SU-DHL-6 (cell line): ENCODE measurements at regions not wholly inside any gene's neighbourhood (a gene's known extent, or its start where the extent isn't known, plus 50 kb on each side); places are given as distances from the start of the nearest gene placed in this dataset.
"Not testable (repeated sequence)": the region's sequence is repeated elsewhere in the genome, so short reads cannot be mapped to it uniquely, and the experiment has no call there.

Experiments
- H2AFZ ChIP-seq: fragments of 200-600 bp; sonication (generic); 2 replicates; pipeline ENCODE4 v1.6.1; 2014; ENCODE audit warnings: low read depth, mild to moderate bottlenecking, moderate library complexity, mixed read lengths, antibody characterized with exemption, low read length; ENCODE audit not compliant: severe bottlenecking
- H3F3A ChIP-seq: fragments of 200-600 bp; shearing (Covaris generic); 2 replicates; pipeline ENCODE4 v1.6.0; 2016; ENCODE audit warnings: antibody characterized with exemption, mild to moderate bottlenecking; ENCODE audit not compliant: insufficient read depth
- H3K27ac ChIP-seq: fragments of 200-600 bp; sonication (generic); 2 replicates; pipeline ENCODE4 v1.5.1; 2016; ENCODE audit warnings: low read depth, mild to moderate bottlenecking, low read length, moderate library complexity, mixed read lengths
- H3K27me3 ChIP-seq: fragments of 200-600 bp; sonication (generic), shearing (Covaris generic); 2 replicates; pipeline ENCODE4 v1.6.0; 2014; ENCODE audit warnings: mild to moderate bottlenecking, low read length
- H3K36me3 ChIP-seq: fragments of 200-600 bp; sonication (generic); 2 replicates; pipeline ENCODE4 v1.6.1; 2014; ENCODE audit warnings: mild to moderate bottlenecking, low read length, mixed read lengths
- H3K4me2 ChIP-seq: fragments of 300-600, 200-600 bp; shearing (Covaris generic), sonication (generic); 2 replicates; pipeline ENCODE4 v1.6.0; 2014; ENCODE audit warnings: low read length, low read depth, mild to moderate bottlenecking; ENCODE audit not compliant: poor library complexity, severe bottlenecking
- H3K4me3 ChIP-seq: fragments of 200-600 bp; sonication (generic); 2 replicates; pipeline ENCODE4 v1.5.1; 2014; ENCODE audit warnings: antibody characterized with exemption, low read length, mild to moderate bottlenecking, mixed read lengths; ENCODE audit not compliant: insufficient read depth, poor library complexity, severe bottlenecking
- H3K79me2 ChIP-seq: fragments of 200-600 bp; sonication (generic); 2 replicates; pipeline ENCODE4 v1.6.1; 2014; ENCODE audit warnings: mild to moderate bottlenecking, low read length, moderate library complexity; ENCODE audit not compliant: insufficient read depth
- H3K9ac ChIP-seq: fragments of 200-600 bp; sonication (generic); 2 replicates; pipeline ENCODE4 v1.7.0; 2014; ENCODE audit warnings: mild to moderate bottlenecking, low read length
- H3K9me2 ChIP-seq: fragments of 200-600 bp; sonication (generic); replicated peaks from 2 replicates; pipeline ENCODE4 v1.6.1; 2014; ENCODE audit warnings: low read length; ENCODE audit not compliant: insufficient read depth
- H3K9me3 ChIP-seq: fragments of 200-600 bp; sonication (generic); 2 replicates; pipeline ENCODE4 v1.6.1; 2014; ENCODE audit warnings: low read length, mixed read lengths; ENCODE audit not compliant: insufficient read depth
- H4K20me1 ChIP-seq: fragments of 200-600 bp; sonication (generic); 2 replicates; pipeline ENCODE4 v1.6.1; 2014; ENCODE audit warnings: low read depth, mild to moderate bottlenecking, antibody characterized with exemption, low read length, moderate library complexity, mixed read lengths
- EZH2phosphoT487 ChIP-seq: fragments of 200-600 bp; sonication (generic), shearing (Covaris generic); conservative IDR thresholded peaks from 2 replicates; pipeline ENCODE4 v1.6.1; 2018; ENCODE audit warnings: mild to moderate bottlenecking, antibody characterized with exemption, low read length, moderate library complexity, mixed read lengths
- TF ChIP-seq, protein P1 (sequence below): fragments of 200-600 bp; sonication (generic); IDR thresholded peaks from one replicate; pipeline ENCODE4 v1.5.1; 2017; ENCODE audit warnings: antibody characterized with exemption, mild to moderate bottlenecking, low read length, moderate library complexity; ENCODE audit not compliant: insufficient read depth, poor library complexity, severe bottlenecking

DNA sequence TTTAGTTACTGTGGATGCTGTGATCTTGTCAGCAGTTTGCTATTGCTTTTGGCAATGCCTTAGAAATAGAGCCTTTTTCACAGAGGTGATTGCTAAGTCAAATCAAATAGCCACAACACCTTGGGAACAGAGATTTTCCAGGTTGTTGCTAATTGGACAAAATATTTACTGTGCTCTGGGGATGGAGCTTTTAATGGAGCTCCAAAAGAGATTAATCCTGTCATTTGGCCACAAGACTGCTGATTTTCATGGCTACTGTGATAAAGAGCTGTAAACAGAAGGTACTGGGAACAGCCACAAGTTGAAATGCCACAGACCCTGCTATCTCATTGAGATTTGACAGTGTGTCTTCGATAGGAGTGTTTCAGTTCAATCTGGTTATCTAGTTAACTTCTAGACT is 1715.2 kb upstream of the ADGRL3 start:
- no peaks in the 10 kb centered on the region for H3K79me2 ChIP-seq
- H3K4me3 ChIP-seq = no peak overlapping the region
- H3K27ac ChIP-seq = no peak overlapping the region
- no peak overlapping the region for H3K4me2 ChIP-seq
- H3K9me2 ChIP-seq = no peaks in the 10 kb centered on the region
- H3K9me3 ChIP-seq = no peaks in the 10 kb centered on the region
- H2AFZ ChIP-seq = peak overlapping the region; percentile 48
- H3K36me3 ChIP-seq = no peaks in the 10 kb centered on the region
- H3F3A ChIP-seq = no peaks in the 10 kb centered on the region
- TF ChIP-seq, protein P1, sequence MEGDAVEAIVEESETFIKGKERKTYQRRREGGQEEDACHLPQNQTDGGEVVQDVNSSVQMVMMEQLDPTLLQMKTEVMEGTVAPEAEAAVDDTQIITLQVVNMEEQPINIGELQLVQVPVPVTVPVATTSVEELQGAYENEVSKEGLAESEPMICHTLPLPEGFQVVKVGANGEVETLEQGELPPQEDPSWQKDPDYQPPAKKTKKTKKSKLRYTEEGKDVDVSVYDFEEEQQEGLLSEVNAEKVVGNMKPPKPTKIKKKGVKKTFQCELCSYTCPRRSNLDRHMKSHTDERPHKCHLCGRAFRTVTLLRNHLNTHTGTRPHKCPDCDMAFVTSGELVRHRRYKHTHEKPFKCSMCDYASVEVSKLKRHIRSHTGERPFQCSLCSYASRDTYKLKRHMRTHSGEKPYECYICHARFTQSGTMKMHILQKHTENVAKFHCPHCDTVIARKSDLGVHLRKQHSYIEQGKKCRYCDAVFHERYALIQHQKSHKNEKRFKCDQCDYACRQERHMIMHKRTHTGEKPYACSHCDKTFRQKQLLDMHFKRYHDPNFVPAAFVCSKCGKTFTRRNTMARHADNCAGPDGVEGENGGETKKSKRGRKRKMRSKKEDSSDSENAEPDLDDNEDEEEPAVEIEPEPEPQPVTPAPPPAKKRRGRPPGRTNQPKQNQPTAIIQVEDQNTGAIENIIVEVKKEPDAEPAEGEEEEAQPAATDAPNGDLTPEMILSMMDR = no peak
- TF ChIP-seq EZH2phosphoT487 = no peak
- H3K27me3 ChIP-seq = no peaks in the 10 kb centered on the region
- H3K9ac ChIP-seq = no peak overlapping the region
- no peaks in the 10 kb centered on the region for H4K20me1 ChIP-seq

DNA sequence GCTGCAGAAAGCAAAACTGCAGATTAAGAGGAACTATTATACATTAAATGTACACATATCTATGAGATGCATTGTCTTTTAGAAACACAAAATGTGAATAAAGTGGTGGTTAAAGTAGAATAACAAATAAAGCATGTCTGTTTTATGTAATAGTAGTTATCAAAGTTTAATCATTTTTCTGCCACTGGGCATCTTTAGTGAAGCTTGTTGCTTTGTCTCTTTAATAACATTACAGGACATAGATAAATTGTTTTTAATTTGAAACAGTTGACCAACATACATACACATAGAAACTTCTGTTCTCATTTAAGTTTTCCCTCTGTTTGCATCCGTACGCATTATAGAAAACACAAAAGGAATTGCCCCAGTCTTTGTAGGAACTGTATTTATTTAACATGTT is 1700.0 kb upstream of the ADGRL3 start:
- Histone ChIP-seq H3K79me2 (no peaks in the 10 kb centered on the region), H3K9me3 (no peaks in the 10 kb centered on the region), H3K36me3 (no peaks in the 10 kb centered on the region), H3K4me2 (no peak overlapping the region), H3K27ac (no peak overlapping the region), H4K20me1 (no peaks in the 10 kb centered on the region), H3K4me3 (no peak overlapping the region), H2AFZ (no peak overlapping the region), H3K27me3 (no peaks in the 10 kb centered on the region), H3K9me2 (no peaks in the 10 kb centered on the region), H3F3A (no peaks in the 10 kb centered on the region), H3K9ac (no peak overlapping the region)
- TF ChIP-seq, protein P1 = no peak
- TF ChIP-seq EZH2phosphoT487 = no peak

GRCh38 chr4:59503731-59504130 is 1696.4 kb upstream of the ADGRL3 start:
- H3K9me2 ChIP-seq = no peaks in the 10 kb centered on the region
- TF ChIP-seq EZH2phosphoT487 = no peak
- TF ChIP-seq, protein P1 = no peak
- no peak overlapping the region for H2AFZ ChIP-seq

GRCh38 chr4:59511809-59512208 is 1688.3 kb upstream of the ADGRL3 start:
- not testable (repeated sequence) for H4K20me1 ChIP-seq, H3K4me3 ChIP-seq, H3K9me2 ChIP-seq, H3K9me3 ChIP-seq, H3K36me3 ChIP-seq, H3K9ac ChIP-seq, H3K27me3 ChIP-seq, H3F3A ChIP-seq, H3K4me2 ChIP-seq, H3K27ac ChIP-seq, H3K79me2 ChIP-seq, H2AFZ ChIP-seq

More at GRCh38 chr4:59503731-59504130, 1696.4 kb upstream of the ADGRL3 start:
- H3F3A ChIP-seq = no peaks in the 10 kb centered on the region
- H3K79me2 ChIP-seq = no peaks in the 10 kb centered on the region
- no peak overlapping the region for H3K9ac ChIP-seq
- no peak overlapping the region for H3K27ac ChIP-seq
- no peak overlapping the region for H3K4me3 ChIP-seq
- no peaks in the 10 kb centered on the region for H3K27me3 ChIP-seq
- H4K20me1 ChIP-seq = no peaks in the 10 kb centered on the region
- H3K36me3 ChIP-seq = no peaks in the 10 kb centered on the region
- H3K4me2 ChIP-seq = no peak overlapping the region
- no peaks in the 10 kb centered on the region for H3K9me3 ChIP-seq
